GM12892 (cell line): ENCODE measurements at regions not wholly inside any gene's neighbourhood (a gene's known extent, or its start where the extent isn't known, plus 50 kb on each side); places are given as distances from the start of the nearest gene placed in this dataset.

Experiments
- POLR2A ChIP-seq: IDR thresholded peaks from 2 replicates; pipeline ENCODE4 v1.6.1; 2011; ENCODE audit warnings: low read depth, low read length, control low read depth
- POLR2AphosphoS5 ChIP-seq: IDR thresholded peaks from 2 replicates; pipeline ENCODE4 v1.6.1; 2011; ENCODE audit warnings: low read depth, low read length, control low read depth
- TAF1 ChIP-seq: IDR thresholded peaks from 2 replicates; pipeline ENCODE4 v1.6.1; 2011; ENCODE audit warnings: low read depth, mild to moderate bottlenecking, control low read depth, low read length, borderline replicate concordance

GRCh38 chr2:172205292-172205691 is 102.6 kb upstream of the DLX2 start:
- no peak for TF ChIP-seq POLR2A
- no peak for TF ChIP-seq POLR2AphosphoS5
- no peak for TF ChIP-seq TAF1
